Stimulated activated naive CD8-positive, alpha-beta T cell treated with anti-CD3 and anti-CD28 coated beads, Interleukin-15, amount 100 ng/mL, for 72 hours (primary cell): ENCODE measurements at regions not wholly inside any gene's neighbourhood (a gene's known extent, or its start where the extent isn't known, plus 50 kb on each side); places are given as distances from the start of the nearest gene placed in this dataset.
"Not testable (repeated sequence)": the region's sequence is repeated elsewhere in the genome, so short reads cannot be mapped to it uniquely, and the experiment has no call there.

ENCODE experiments used
- ATAC-seq: fragments of 150-1000 bp; cut with Tn5 transposase; 2 replicates; pipeline ENCODE4 v1.10.0; 2021; ENCODE audit warnings: mild to moderate bottlenecking, moderate library complexity
- DNase-seq, 2 donors: peaks; one replicate each; pipeline ENCODE4 v3.0.0; 2021 to 2022
- H3K27ac Mint-ChIP-seq, 2 donors: one replicate each; pipeline ENCODE4 v1.8.0; 2022; ENCODE audit warnings: mild to moderate bottlenecking in 2 of 2, mixed read lengths in 2 of 2, moderate library complexity in 2 of 2
- H3K27me3 Mint-ChIP-seq: one replicate; pipeline ENCODE4 v1.8.0; 2022; ENCODE audit warnings: mixed read lengths
- H3K4me1 Mint-ChIP-seq: one replicate; pipeline ENCODE4 v1.8.0; 2022; ENCODE audit warnings: mild to moderate bottlenecking, mixed read lengths
- H3K4me3 Mint-ChIP-seq, 2 donors: one replicate each; pipeline ENCODE4 v1.8.0; 2022; ENCODE audit warnings: mild to moderate bottlenecking in 2 of 2, mixed read lengths in 2 of 2, moderate library complexity in 1 of 2
- H3K9me3 Mint-ChIP-seq, 2 donors: one replicate each; pipeline ENCODE4 v1.8.0; 2022; ENCODE audit warnings: mixed read lengths in 2 of 2

DNA sequence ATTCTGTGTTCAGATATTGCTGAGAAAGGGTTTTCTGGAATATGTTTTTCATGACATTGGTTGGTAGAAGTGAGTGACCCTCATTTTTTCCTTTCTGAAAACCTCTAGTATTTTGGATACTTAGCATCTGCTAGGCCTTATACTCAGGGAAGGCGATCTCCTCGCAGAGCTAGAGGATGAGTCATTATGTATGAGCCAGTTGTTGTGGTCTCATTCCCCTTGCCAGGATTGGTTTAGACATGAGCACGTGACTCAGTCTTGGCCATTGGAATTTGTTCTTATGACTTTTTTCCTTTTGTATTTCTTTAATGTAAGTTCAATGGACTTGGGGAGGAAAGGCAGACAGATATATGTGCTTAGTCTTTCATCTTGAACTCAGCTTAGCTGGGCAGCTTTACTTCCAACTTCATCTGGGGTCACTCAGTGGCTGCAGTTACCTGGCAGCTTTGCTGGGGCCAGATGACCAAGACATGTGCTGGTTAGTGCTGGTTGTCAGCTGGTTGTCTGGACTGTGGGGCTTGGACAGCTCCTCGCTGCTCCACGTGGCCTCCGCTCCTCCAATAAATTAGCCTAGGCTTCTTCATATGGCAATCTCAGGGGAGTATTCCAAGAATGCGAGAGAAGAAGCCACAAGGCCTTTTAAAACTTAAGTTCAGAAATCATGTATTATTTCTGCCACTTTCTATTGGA lies 207.5 kb downstream of the IL20RB start:
- DNase-seq, result no peak
- H3K27me3 Mint-ChIP-seq, result peaks cover 23% of the 10 kb centered on the region
- no peak overlapping the region for H3K27ac Mint-ChIP-seq

DNA sequence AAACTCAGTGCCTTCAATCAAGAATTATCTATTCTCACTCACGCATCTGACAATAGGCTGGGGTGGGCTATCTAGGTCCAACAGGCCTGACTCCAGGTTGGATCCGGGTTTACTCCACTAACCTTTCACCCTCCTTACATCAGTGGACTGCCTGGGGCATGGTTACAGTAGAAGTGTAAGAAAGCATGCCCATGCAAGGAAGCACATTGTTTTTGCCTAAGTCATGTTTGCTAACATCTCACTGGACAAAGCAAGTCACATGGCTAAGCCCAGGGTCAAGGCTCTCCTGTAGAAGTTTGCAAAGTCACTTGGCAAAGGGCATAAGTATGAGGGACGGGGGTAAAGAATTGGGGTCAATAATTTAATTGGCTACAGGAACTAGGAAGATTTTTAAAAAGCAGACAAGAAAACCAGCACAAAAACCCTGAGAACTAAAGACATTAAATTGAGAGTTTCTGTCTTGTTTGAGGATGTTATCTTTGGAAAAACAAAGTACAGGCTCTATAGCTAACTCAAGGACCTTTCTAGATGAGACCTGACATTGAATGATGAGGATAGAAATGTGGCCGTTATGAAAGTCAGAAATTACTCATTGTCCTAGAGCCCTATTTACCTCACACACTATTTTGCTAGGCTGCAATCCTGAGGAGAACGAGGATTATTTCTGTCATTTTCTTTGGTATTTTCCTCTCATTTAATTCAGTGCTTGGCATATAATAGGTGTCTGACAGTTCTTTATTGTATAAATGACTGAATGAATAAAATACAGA lies 214.2 kb downstream of the IL20RB start:
- Mint-ChIP-seq H3K9me3 (peaks cover 5 to 7% of the 10 kb centered on the region in 2 donors), H3K27ac (no peak overlapping the region), H3K4me1 (no peaks in the 10 kb centered on the region), H3K27me3 (peaks cover 8% of the 10 kb centered on the region), H3K4me3 (no peak overlapping the region)
- ATAC-seq, result no peak
- DNase-seq, result no peak

More for the DNA sequence above, 207.5 kb downstream of the IL20RB start:
- no peak for ATAC-seq
- Mint-ChIP-seq H3K4me1 (no peaks in the 10 kb centered on the region), H3K9me3 (peaks cover 2 to 4% of the 10 kb centered on the region in 2 donors), H3K4me3 (no peak overlapping the region)

DNA sequence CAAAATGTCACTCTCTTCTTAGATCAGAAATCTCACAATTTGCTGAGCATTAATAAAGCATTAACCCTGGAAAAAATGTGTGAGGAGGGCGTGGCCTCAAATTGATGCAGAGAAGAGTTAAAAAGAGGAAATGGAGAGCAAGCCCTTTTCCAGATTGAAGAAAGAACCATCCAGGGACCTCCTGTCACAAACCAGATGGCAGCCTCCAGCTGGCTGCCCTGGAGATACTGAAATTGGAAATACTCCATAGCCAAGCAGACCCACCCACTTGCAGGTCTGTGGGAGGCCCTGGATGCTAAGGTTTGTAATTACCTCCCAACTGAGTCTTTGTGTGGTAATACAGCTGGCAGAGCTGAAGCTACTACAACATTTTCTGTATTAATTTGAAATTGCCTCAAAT lies 214.9 kb downstream of the IL20RB start:
- DNase-seq (no peak), ATAC-seq (no peak)
- no peaks in the 10 kb centered on the region for H3K4me1 Mint-ChIP-seq
- no peak overlapping the region for H3K4me3 Mint-ChIP-seq
- no peak overlapping the region for H3K27ac Mint-ChIP-seq
- peaks cover 8% of the 10 kb centered on the region for H3K27me3 Mint-ChIP-seq
- H3K9me3 Mint-ChIP-seq, result peaks cover 5 to 7% of the 10 kb centered on the region in 2 donors

DNA sequence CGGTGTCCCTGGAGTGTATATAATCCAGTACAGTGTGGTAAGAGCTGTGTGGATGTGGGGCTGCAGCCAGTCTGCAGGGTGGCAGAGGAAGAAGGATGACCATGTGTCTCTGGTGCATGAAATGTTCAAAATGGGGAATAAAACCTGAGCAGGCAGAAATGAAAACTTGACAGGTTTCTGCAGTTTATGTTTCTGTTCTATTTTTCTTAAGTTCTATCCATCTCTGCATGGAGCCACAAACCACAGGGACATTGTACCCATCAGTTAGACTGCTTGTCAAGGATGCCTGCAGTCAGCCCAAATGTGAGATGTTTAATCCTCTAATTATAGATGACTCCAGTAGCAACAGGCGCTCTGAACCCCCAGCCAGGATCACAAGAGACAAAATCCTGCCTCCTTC lies 216.7 kb downstream of the IL20RB start:
- DNase-seq, result no peak
- H3K4me3 Mint-ChIP-seq, result no peak overlapping the region

DNA sequence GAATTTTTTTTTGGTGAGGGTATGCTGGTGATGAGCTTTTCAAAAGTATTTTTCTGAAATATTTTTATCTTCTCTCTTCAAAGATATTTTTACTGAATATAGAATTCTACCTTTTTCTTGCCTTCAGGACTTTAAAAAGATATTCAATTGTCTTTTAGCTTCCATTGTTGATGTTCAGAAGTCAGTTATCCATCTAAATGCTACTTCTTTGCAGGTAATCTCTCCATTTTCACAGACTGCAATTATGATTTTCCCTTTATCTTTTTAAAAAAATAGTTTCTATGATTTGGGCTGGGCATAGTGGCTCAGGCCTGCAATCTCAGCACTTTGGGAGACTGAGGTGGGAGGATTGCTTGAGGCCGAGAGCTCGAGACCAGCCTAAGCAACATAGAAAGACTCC lies 222.4 kb downstream of the IL20RB start:
- ATAC-seq (no peak), DNase-seq (no peak)
- Mint-ChIP-seq H3K27ac (no peak overlapping the region), H3K4me3 (no peak overlapping the region), H3K9me3 (peaks cover 0 to 9% of the 10 kb centered on the region in 2 donors), H3K27me3 (no peaks in the 10 kb centered on the region), H3K4me1 (no peaks in the 10 kb centered on the region)

More for the DNA sequence above, 216.7 kb downstream of the IL20RB start:
- ATAC-seq, result no peak
- Mint-ChIP-seq H3K9me3 (peaks cover 5 to 7% of the 10 kb centered on the region in 2 donors), H3K27me3 (peaks cover 8% of the 10 kb centered on the region), H3K4me1 (no peaks in the 10 kb centered on the region), H3K27ac (no peak overlapping the region)

DNA sequence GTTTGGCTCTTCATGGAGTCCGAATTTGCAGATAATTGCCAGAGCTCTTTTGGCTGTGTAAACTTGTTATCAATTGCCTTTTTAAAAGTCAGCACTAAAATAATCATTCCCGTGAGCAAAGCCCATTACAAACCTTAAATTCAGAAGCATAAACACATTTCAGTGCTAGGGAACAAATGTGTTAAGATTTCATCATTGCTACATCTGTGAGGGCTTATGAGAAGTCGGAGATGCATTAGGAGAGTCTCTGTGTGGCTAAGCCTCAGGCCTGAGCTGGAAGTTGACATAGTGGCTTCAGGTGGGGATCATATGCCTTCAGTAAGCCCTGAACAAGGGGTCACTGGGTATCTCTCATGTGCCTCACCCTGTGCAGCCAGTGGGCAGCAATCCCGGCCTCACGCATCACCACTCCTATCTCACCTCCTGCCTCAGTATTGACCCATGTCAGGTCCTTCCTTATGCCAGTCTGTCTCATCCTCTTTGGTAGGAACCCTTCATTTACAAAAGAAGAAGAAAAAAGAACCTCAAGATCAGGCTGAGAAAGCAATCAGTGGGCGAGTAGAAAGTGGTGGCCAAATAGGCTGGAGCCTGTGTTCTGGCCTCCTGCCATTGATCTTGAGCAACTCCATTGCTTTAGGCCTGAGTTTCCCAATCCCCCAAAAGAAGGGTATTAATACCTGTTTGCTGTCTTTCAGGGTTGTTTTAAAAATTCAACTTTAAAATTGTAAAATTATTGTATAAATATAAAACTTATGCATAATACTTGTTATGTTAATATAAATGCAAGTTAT lies 233.5 kb downstream of the IL20RB start:
- Mint-ChIP-seq H3K9me3 (no peaks in the 10 kb centered on the region), H3K27ac (no peak overlapping the region), H3K4me3 (no peak overlapping the region), H3K4me1 (no peaks in the 10 kb centered on the region), H3K27me3 (no peaks in the 10 kb centered on the region)
- DNase-seq, result no peak
- ATAC-seq, result no peak

DNA sequence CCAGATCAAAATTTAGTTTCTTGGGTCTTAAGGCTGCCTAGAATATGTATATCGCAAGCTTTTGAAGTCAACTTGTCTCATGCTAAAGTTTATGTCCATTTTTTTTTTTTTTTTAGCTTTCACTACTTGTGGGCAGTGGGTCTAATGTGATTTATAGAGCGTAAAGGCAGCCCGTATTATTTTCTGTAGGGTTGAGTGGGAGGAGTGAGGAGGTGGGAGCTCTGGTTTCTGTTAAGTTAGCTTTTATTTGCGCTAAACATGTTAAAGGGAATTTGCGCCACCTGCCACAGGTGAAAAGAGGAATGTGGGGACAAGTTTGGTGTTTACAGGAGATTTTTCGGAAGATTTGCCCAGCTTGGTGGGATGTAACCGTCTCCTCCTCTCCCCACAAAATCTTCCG lies 234.2 kb downstream of the IL20RB start:
- H3K9me3 Mint-ChIP-seq, result no peaks in the 10 kb centered on the region

DNA sequence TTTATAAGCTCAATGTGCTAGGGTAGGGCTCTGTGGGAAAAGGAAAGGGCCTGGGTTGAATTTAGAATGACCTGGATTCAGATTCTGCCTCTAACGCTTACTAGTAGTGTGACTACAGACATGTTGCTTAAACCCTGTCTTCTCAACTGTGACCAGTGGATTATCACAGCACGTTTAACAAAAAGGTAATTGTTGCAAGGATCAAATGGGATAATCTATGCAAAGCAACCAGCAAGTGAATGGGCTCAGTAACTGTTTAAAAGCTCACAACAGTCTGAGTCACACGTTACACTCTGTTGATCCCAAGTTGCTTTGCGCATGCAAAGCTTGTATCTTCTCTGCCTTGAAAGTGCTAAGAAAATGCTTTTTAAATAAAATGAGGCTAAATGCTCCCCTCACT lies 236.5 kb downstream of the IL20RB start:
- Mint-ChIP-seq H3K9me3 (peaks cover 0 to 3% of the 10 kb centered on the region in 2 donors), H3K27ac (no peak overlapping the region), H3K4me3 (no peak overlapping the region)

More for the DNA sequence above, 234.2 kb downstream of the IL20RB start:
- no peak for DNase-seq
- ATAC-seq, result no peak
- no peaks in the 10 kb centered on the region for H3K27me3 Mint-ChIP-seq
- no peaks in the 10 kb centered on the region for H3K4me1 Mint-ChIP-seq
- H3K4me3 Mint-ChIP-seq, result no peak overlapping the region
- H3K27ac Mint-ChIP-seq, result no peak overlapping the region

DNA sequence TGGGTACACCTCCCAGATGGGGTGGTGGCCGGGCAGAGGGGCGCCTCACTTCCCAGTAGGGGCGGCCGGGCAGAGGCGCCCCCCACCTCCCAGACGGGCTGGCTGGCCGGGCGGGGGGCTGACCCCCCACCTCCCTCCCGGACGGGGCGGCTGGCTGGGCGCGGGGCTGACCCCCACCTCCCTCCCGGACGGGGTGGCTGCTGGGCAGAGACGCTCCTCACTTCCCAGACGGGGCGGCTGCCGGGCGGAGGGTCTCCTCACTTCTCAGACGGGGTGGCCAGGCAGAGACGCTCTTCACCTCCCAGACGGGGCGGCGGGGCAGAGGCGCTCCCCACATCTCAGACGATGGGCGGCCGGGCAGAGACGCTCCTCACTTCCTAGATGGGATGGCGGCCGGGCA lies 240.6 kb downstream of the IL20RB start:
- not testable (repeated sequence) for ATAC-seq, H3K27me3 Mint-ChIP-seq
- peaks cover 0 to 11% of the 10 kb centered on the region in 2 donors for H3K9me3 Mint-ChIP-seq

More for the DNA sequence above, 236.5 kb downstream of the IL20RB start:
- H3K4me1 Mint-ChIP-seq, result no peaks in the 10 kb centered on the region
- no peaks in the 10 kb centered on the region for H3K27me3 Mint-ChIP-seq
- ATAC-seq, result no peak
- no peak for DNase-seq

DNA sequence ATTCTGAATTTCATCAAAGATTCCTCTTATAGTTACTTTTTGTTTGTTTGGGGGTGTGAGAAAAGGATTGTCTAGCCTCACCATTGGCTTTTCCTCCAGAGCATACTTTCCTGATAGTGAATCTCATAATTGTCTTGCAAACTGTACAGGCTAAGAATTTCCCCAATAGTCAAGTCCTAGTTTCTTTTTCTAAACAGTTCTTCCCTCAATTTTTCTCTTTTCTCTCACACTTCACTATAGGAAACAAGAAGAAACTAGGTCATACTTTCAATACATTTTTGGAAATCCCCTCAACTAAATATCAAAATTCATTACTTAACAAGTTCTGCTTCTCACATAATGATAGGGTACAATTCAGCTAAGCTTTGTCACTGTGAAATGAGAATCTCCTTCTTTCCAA lies 241.9 kb downstream of the IL20RB start:
- ATAC-seq, result no peak
- H3K4me3 Mint-ChIP-seq, result no peak overlapping the region
- no peaks in the 10 kb centered on the region for H3K4me1 Mint-ChIP-seq
- H3K9me3 Mint-ChIP-seq, result peaks cover 0 to 11% of the 10 kb centered on the region in 2 donors
- H3K27me3 Mint-ChIP-seq, result peaks cover under 1% of the 10 kb centered on the region
- DNase-seq, result no peak
- H3K27ac Mint-ChIP-seq, result no peak overlapping the region

More for the DNA sequence above, 240.6 kb downstream of the IL20RB start:
- not testable (repeated sequence) for DNase-seq, H3K4me3 Mint-ChIP-seq, H3K27ac Mint-ChIP-seq, H3K4me1 Mint-ChIP-seq

DNA sequence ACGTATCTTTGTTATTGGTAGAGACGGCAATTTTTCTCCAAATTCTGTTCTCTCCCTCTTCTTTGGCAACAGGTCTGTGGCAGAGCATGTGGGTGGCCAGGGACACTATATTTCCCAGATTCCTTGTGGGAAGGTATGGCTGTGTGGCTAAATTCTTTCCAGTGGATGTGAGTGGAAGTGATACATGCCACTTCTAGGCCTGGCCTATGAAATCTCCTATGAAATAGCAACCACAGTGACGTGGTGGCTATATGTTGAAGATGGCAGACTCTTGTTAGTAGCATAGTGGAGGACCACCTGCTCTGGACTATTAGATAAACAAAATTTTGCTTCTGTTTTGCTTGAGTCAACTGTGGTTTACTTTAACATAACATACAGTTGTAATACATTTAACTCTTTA lies 243.3 kb downstream of the IL20RB start:
- Mint-ChIP-seq H3K9me3 (peaks cover 0 to 11% of the 10 kb centered on the region in 2 donors), H3K27ac (no peak overlapping the region)
- no peak for ATAC-seq

DNA sequence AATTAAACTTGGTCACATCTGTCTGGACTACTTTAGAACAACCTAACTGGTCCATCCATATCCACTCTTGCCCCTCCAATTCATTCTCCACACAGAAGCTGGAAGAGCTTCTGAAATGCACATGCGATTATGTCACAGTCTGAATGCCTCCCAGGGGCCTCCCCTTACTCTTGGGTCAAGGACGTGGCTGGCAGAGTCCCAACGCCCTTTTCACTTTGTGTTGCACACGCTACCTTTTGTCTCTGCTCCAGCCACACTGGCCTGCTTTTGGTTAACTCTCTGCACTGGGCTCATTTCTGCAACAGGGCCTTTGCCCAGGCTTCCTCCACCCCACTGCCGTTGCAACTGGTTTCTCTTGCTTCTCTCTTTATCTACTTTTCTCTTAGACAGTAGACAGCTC lies 245.2 kb downstream of the IL20RB start:
- H3K4me3 Mint-ChIP-seq, result no peak overlapping the region
- DNase-seq, result no peak
- ATAC-seq, result no peak
- no peaks in the 10 kb centered on the region for H3K4me1 Mint-ChIP-seq
- H3K9me3 Mint-ChIP-seq, result peaks cover 0 to 11% of the 10 kb centered on the region in 2 donors
- no peak overlapping the region for H3K27ac Mint-ChIP-seq
- peaks cover 15% of the 10 kb centered on the region for H3K27me3 Mint-ChIP-seq

More for the DNA sequence above, 243.3 kb downstream of the IL20RB start:
- DNase-seq, result no peak
- Mint-ChIP-seq H3K4me1 (no peaks in the 10 kb centered on the region), H3K27me3 (peaks cover 13% of the 10 kb centered on the region), H3K4me3 (no peak overlapping the region)

DNA sequence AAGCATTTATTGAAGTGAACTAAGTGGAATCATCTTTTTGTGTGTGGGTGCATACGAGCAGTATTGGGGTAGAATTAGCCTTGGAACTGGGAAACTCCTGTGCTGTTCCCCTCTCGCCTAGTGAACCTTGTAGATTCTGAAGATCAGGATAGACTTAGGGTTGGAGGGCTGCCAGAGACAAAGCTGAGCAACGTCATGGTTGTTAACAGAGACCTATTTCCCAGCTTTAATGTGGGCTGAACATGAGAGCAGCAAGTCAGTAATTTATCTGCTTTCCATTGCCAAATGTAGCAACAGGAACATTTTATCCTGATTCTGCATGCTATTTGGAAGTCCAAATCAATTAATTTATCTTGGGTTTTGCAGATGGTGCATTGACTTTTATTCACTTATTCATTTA lies 246.6 kb downstream of the IL20RB start:
- DNase-seq (no peak), ATAC-seq (no peak)
- H3K4me3 Mint-ChIP-seq, result no peak overlapping the region
- H3K4me1 Mint-ChIP-seq, result no peaks in the 10 kb centered on the region
- H3K27ac Mint-ChIP-seq, result no peak overlapping the region
- peaks cover 0 to 7% of the 10 kb centered on the region in 2 donors for H3K9me3 Mint-ChIP-seq
- H3K27me3 Mint-ChIP-seq, result peaks cover 15% of the 10 kb centered on the region

DNA sequence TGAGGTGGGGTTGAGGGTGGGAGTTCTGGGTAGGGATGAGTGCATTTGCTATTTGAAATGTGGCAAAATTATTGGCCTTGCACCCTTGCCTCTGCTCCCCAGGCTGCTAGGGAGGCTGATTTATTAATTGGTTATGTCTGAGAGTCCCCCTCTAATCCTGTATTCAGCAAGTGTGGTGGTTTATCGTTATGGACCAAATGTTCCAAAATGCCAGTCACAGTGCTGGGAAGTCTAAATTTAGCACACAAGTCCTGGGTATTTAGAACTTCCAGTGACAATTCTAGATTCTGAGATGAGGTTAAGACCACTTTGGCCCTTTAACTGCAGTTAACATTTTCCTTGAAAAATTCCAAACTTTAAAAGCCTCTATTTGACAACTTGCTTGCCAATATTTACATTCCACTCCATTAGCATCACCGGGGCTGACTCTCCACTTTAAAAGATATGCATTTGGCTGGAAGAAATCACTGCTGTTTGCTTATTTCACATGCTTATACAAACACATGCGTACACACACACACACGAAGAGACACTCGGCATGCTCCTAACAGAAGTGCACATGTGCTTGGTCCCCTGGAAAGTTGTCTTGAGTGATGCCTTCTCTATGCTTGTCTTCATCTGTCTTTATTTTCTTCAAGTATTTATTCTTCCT lies 247.7 kb downstream of the IL20RB start:
- Mint-ChIP-seq H3K27me3 (peaks cover 15% of the 10 kb centered on the region), H3K27ac (no peak overlapping the region), H3K9me3 (no peaks in the 10 kb centered on the region), H3K4me1 (no peaks in the 10 kb centered on the region), H3K4me3 (no peak overlapping the region)
- ATAC-seq, result no peak
- DNase-seq, result no peak

DNA sequence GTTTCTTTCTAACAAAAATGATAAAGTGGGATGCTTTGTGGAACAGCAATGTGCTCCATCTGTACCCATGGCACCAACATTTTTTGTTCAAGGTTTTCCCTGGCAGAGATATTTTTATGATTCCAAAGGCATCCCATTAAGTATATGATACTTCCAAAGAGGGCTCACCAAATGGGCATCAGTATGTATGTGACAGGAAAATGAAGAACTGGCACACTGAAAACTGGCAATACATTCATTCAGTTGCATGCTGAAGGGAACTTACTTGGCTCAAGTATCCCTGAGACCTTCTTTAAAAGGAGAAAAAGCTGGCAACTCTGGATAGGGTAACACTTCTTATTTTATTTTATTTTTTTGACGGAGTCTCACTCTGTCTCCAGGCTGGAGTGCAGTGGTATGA lies 249.8 kb downstream of the IL20RB start:
- DNase-seq (no peak), ATAC-seq (no peak)
- H3K27ac Mint-ChIP-seq, result no peak overlapping the region
- no peaks in the 10 kb centered on the region for H3K9me3 Mint-ChIP-seq
- H3K4me3 Mint-ChIP-seq, result no peak overlapping the region
- no peaks in the 10 kb centered on the region for H3K4me1 Mint-ChIP-seq
- peaks cover 15% of the 10 kb centered on the region for H3K27me3 Mint-ChIP-seq
